Fibroblast of lung (primary cell): ENCODE measurements at regions not wholly inside any gene's neighbourhood (a gene's known extent, or its start where the extent isn't known, plus 50 kb on each side); places are given as distances from the start of the nearest gene placed in this dataset.

Experiments used
- DNase-seq, 2 donors: peaks; one replicate each; pipeline versions ENCODE4 v3.0.0 to v3.0.0-alpha.2; 2010; ENCODE audit warnings: low read depth in 2 of 2
- H2AFZ ChIP-seq: 2 replicates; pipeline ENCODE4 v1.5.1; 2012; ENCODE audit warnings: low read length, control low read depth, inconsistent platforms
- H3K27ac ChIP-seq: 2 replicates; pipeline ENCODE4 v1.5.1; 2011; ENCODE audit warnings: low read length, control low read depth; ENCODE audit not compliant: insufficient read depth
- H3K27me3 ChIP-seq: 2 replicates; pipeline ENCODE4 v1.5.1; 2011; ENCODE audit warnings: mild to moderate bottlenecking, low read length; ENCODE audit not compliant: control insufficient read depth, insufficient read depth
- H3K36me3 ChIP-seq: 2 replicates; pipeline ENCODE4 v1.5.1; 2011; ENCODE audit warnings: low read length; ENCODE audit not compliant: control insufficient read depth, insufficient read depth
- H3K4me1 ChIP-seq: 2 replicates; pipeline ENCODE4 v1.5.1; 2011; ENCODE audit warnings: low read length; ENCODE audit not compliant: control insufficient read depth, insufficient read depth; ENCODE audit errors: extremely low read depth
- H3K4me2 ChIP-seq: 2 replicates; pipeline ENCODE4 v1.5.1; 2011; ENCODE audit warnings: low read length, control low read depth; ENCODE audit not compliant: insufficient read depth; ENCODE audit errors: extremely low read depth
- H3K4me3 ChIP-seq, 4 experiments: fragments of 200-600 bp in 1 of 4; sonication (generic) in 1 of 4; replicated peaks in 1 of 4; 2 replicates each; pipeline ENCODE4 v1.5.1; 2011 to 2016; ENCODE audit warnings: low read length in 4 of 4, low read depth in 3 of 4, mild to moderate bottlenecking in 3 of 4, control low read depth in 2 of 4, inconsistent platforms in 1 of 4, mixed read lengths in 1 of 4; ENCODE audit not compliant: insufficient read depth in 1 of 4; ENCODE audit errors: control extremely low read depth in 1 of 4
- H3K79me2 ChIP-seq: 2 replicates; pipeline ENCODE4 v1.5.1; 2012; ENCODE audit warnings: mild to moderate bottlenecking, low read length, inconsistent platforms; ENCODE audit not compliant: control insufficient read depth, insufficient read depth
- H3K9ac ChIP-seq: 2 replicates; pipeline ENCODE4 v1.5.1; 2011; ENCODE audit warnings: mild to moderate bottlenecking, low read length, control low read depth; ENCODE audit not compliant: insufficient read depth
- H3K9me3 ChIP-seq: 2 replicates; pipeline ENCODE4 v1.5.1; 2012; ENCODE audit warnings: low read depth, low read length; ENCODE audit not compliant: control insufficient read depth, insufficient read depth
- H4K20me1 ChIP-seq: 2 replicates; pipeline ENCODE4 v1.5.1; 2011; ENCODE audit warnings: low read length; ENCODE audit not compliant: control insufficient read depth, insufficient read depth; ENCODE audit errors: extremely low read depth
- EZH2 ChIP-seq: IDR thresholded peaks from 2 replicates; pipeline ENCODE4 v1.5.1; 2012; ENCODE audit warnings: low read length, control low read depth, mild to moderate bottlenecking; ENCODE audit errors: missing control alignments
- TF ChIP-seq, protein P1 (sequence below), 2 donors: IDR thresholded peaks in 1 of 2; conservative IDR thresholded peaks in 1 of 2; 1 replicate in 1 of 2; 2 replicates in 1 of 2; pipeline ENCODE4 v1.5.1; 2011 to 2012; ENCODE audit warnings: low read length in 2 of 2, control low read depth in 1 of 2, inconsistent platforms in 1 of 2, low read depth in 1 of 2, mild to moderate bottlenecking in 1 of 2

DNA sequence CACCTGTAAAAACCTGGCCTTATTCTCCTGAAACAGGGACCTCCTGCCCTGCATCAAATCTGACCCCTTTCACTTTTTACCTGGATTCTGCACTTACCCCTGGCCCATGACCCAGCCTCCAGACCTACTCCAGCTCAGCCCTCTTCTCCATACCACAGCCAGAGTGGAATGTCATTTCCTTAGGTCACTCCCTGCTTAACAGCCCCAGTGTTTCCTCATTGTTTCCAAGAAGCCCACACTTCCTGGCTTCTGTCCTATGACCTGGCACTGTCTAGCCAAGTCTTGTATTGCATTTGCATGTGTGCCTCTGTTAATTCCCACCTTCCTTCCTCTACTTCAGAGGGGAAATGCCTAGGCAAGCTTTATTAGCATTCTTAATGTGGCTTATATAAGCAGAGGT is 51.4 kb upstream of the TRIB2 start:
- Histone ChIP-seq H3K27me3 (no peaks in the 10 kb centered on the region), H3K4me1 (no peaks in the 10 kb centered on the region), H3K4me3 (no peak overlapping the region), H3K9me3 (no peaks in the 10 kb centered on the region), H3K4me2 (no peak overlapping the region), H2AFZ (no peak overlapping the region), H3K36me3 (no peaks in the 10 kb centered on the region), H4K20me1 (no peaks in the 10 kb centered on the region), H3K79me2 (no peaks in the 10 kb centered on the region), H3K9ac (no peak overlapping the region), H3K27ac (no peak overlapping the region)
- no peak for DNase-seq
- TF ChIP-seq, protein P1, sequence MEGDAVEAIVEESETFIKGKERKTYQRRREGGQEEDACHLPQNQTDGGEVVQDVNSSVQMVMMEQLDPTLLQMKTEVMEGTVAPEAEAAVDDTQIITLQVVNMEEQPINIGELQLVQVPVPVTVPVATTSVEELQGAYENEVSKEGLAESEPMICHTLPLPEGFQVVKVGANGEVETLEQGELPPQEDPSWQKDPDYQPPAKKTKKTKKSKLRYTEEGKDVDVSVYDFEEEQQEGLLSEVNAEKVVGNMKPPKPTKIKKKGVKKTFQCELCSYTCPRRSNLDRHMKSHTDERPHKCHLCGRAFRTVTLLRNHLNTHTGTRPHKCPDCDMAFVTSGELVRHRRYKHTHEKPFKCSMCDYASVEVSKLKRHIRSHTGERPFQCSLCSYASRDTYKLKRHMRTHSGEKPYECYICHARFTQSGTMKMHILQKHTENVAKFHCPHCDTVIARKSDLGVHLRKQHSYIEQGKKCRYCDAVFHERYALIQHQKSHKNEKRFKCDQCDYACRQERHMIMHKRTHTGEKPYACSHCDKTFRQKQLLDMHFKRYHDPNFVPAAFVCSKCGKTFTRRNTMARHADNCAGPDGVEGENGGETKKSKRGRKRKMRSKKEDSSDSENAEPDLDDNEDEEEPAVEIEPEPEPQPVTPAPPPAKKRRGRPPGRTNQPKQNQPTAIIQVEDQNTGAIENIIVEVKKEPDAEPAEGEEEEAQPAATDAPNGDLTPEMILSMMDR (conservative IDR thresholded peaks at IDR 0.05 in 1 of 2, IDR thresholded peaks at IDR 0.05 in 1 of 2; ENCODE audit: low read depth in 1 of 2, low read length in 2 of 2) = no peak
- TF ChIP-seq EZH2 = no peak

DNA sequence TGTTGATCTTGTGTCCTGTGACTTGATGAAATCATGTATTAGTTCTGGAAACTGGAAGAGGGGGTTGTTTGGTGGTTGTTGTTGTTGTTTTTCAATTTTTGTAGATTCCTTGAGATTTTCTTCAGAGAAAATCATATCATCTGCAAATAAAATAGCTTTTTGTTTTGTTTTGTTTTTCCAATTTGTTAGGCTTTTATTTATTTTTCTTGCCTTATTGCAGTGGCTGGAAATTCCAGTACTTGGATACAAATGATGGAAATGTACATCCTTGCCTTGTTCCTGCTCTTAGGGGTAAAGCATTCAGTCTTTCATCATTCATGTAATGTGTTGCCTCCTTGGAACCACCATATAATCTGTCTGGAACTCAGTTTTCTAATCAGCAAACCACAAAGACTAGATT is 50.3 kb upstream of the TRIB2 start:
- Histone ChIP-seq H3K9ac (no peak overlapping the region), H3K79me2 (no peaks in the 10 kb centered on the region), H3K4me3 (no peak overlapping the region), H3K27ac (no peak overlapping the region), H3K4me2 (no peak overlapping the region), H4K20me1 (no peaks in the 10 kb centered on the region), H3K4me1 (no peaks in the 10 kb centered on the region), H3K27me3 (no peaks in the 10 kb centered on the region), H2AFZ (no peak overlapping the region), H3K9me3 (no peaks in the 10 kb centered on the region), H3K36me3 (no peaks in the 10 kb centered on the region)
- DNase-seq = no peak
- TF ChIP-seq EZH2 = no peak
- TF ChIP-seq, protein P1 (conservative IDR thresholded peaks at IDR 0.05 in 1 of 2, IDR thresholded peaks at IDR 0.05 in 1 of 2; ENCODE audit: low read depth in 1 of 2, low read length in 2 of 2) = no peak
